ELR (cell line): ENCODE measurements at regions not wholly inside any gene's neighbourhood (a gene's known extent, or its start where the extent isn't known, plus 50 kb on each side); places are given as distances from the start of the nearest gene placed in this dataset.

Source experiments
- DNase-seq: peaks from one replicate; pipeline ENCODE4 v3.0.0-alpha.2; 2015; ENCODE audit warnings: low read depth

DNA sequence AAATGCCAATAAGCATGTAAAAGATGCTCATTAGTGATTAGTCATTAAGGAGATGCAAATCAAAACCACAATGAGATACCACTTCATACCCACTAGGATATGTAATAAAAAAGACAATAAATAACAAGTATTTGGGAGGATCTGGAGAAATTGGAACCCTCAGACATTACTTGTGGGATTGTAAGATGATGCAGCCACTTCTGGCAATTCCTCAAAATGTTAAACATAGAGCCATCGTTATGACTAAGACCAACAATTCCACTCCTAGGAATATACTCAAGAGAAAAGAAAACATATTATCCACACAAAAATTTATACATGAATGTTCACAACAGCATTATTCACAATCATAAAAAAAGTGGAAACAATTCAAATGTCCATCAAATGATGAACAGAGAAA, 336.2 kb upstream of the PMFBP1 start:
- peak; percentile 25 for DNase-seq

GRCh38 chr16:72502594-72503005, 330.6 kb upstream of the PMFBP1 start:
- DNase-seq, result no peak

DNA sequence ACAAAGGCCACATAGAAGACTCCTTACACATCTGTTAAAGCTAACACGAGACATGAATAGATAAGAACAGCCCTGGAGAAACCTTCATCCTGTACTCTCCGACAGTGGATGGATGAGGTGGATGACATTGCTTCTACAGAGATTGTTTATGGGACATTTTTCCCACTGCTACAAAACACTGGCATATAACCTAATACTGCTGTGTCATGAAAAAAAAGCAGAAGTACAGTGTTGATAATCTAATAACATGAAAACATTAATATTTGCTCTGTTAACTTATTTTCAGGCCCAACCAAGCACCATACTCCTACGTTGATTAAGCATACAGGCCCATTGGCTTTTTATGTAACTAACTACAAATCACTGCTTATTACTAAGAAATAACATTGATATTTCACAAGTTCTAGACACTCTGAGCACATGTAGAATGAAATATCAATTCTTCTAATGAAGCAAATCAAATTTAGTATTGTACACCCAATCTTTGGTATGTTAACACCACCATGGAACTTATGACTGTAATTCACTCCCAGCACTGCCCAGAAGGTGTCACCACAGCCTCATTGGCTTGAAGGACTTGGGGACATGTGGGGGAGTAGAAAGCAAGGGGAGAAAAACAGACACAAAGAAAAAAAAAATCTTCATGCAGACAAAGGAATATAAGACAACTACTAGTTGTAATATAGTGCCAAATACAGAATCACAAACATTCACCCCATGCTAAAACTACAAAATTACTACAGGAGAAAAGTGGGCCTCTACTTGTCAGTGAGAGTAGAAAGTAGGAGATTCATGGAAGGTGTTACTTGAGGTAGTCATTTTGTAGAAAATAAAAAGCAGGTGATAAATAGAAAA, 330.0 kb upstream of the PMFBP1 start:
- DNase-seq, result peak; percentile 75

DNA sequence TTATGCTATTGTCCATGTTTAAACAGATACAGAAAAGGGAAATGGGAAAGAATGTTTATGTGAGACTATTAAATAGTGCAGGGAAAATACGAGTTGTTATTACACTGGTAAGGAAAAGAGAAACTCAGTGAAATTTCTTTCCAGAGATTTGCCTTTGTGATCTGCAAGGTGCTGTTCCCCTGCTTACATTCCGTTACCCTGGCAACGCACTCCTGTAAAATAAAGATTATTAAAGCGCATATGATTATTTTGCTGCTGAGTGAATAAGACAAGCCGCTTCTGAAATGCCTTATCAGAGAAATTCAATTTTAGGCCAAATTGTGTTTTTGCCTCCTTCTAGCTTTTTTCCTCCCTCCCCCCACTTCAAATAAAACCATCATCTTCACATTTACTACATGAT, 328.6 kb upstream of the PMFBP1 start:
- no peak for DNase-seq

- peak; percentile 82 for DNase-seq
Measured at GRCh38 chr16:72493716-72494415, 321.9 kb upstream of the PMFBP1 start.

DNA sequence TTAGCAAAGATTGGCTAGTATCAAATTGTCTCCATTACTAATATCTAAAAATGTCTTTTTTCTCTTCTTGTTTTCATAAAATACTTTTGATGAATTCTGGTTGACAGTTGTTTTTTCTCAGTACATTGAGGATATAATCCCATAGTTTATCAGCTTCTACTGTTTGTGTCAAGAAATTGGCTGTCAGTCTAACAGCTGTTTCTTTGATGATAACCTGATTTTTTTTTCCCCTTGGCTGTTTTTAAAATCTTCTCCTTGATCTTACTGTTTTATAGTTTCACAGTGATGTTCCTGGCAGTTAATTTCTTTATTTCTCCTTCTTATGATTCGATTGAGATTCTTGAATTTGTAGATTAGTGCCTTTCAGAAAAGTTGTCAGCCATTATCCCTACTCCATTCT, 315.3 kb upstream of the PMFBP1 start:
- no peak for DNase-seq

- no peak for DNase-seq
Measured at GRCh38 chr16:72482695-72483094, 310.7 kb upstream of the PMFBP1 start.

DNA sequence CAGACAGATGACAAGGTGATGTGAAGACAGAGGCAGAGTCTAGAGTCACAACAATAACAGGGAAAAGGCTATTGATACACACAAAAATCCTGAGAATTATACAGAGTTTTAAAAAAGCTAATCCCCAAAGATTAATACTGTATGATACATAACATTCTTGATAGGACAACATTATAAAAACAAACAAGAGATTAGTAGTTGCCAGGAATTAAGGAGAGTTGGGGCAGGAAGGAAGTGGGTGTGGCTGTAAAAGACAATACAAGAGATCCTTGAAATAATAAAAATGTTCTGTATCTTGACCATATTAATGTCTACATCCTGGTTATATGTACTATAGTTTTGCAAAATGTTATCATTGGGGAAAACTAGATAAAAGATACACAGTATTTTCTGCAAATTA, 309.5 kb upstream of the PMFBP1 start:
- DNase-seq, result no peak

GRCh38 chr16:72480911-72481310, 309.0 kb upstream of the PMFBP1 start:
- DNase-seq, result no peak

DNA sequence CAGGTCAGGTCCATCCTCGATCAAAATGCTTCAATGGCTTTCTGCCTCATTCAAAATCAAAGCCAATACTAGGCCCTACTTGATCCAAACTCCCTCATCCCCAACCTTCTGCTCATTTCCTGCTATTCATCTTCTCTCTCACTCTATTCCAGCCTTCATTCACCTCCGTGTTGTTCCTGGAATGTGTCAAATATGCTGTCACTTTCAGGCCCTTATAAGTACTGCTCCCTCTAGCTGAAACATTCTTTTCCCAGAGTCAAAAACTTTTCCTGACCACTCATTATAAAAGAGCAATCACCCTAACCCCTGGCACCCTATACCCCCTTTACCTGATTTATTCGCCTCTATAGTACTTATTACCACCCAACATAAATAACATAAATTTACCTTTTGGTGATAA, 303.7 kb upstream of the PMFBP1 start:
- no peak for DNase-seq

DNA sequence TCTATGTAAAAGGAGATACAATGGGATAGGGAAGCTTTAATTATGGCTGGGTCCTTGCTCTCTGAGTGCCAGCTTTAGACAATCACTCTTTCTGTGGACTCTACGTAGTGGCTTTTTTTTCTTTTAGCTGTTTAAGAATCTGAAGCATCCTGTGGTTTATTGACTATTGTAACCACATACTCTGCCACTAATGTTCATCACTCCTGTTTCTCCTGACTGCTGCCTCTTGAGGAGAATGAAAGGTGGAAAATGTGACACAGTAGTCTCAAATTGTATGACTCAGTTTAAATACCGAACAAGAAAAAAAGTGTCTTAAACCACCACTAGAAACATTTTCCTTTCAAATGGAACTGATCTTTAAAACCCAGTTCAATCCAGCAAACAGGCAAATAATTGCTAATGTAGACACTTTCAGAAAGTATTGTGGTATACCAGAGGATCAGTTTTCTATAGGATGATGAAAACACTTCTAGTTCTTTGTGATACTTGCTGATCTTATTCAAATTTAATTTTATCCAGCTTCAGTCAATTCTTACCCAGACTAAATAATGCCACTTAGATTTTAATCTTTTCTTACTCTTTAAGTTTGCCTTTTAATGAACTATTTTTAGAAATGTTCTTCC, 302.7 kb upstream of the PMFBP1 start:
- DNase-seq, result peak; percentile 84

GRCh38 chr16:72473631-72474030, 301.7 kb upstream of the PMFBP1 start:
- DNase-seq, result no peak

- no peak for DNase-seq
Measured at GRCh38 chr16:72471317-72471924, 299.5 kb upstream of the PMFBP1 start.

DNA sequence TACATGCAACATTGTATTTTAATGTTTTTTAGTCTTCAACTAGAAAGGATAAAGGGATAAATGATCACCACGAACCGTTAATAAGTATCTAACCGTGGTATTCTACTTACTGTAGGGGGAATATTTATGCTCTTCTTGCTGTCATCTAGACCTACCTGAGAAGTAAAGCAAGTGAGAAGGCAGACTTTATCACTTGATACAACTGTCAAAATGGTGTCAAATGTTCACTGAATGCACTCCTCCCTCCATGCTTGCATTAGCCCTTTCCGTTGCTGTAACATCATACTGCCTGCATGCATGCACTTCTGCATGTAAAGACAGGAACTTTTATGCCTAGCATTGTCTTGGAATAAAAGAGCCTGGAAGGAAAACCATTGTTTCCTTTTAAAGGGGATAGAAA, 298.6 kb upstream of the PMFBP1 start:
- no peak for DNase-seq

GRCh38 chr16:72469932-72470331, 298.0 kb upstream of the PMFBP1 start:
- DNase-seq, result no peak

GRCh38 chr16:72468582-72468981, 296.6 kb upstream of the PMFBP1 start:
- peak; percentile 14 for DNase-seq

- peak; percentile 74 for DNase-seq
Measured at GRCh38 chr16:72467157-72467759, 295.3 kb upstream of the PMFBP1 start.

GRCh38 chr16:72464597-72465368, 292.8 kb upstream of the PMFBP1 start:
- DNase-seq, result no peak

DNA sequence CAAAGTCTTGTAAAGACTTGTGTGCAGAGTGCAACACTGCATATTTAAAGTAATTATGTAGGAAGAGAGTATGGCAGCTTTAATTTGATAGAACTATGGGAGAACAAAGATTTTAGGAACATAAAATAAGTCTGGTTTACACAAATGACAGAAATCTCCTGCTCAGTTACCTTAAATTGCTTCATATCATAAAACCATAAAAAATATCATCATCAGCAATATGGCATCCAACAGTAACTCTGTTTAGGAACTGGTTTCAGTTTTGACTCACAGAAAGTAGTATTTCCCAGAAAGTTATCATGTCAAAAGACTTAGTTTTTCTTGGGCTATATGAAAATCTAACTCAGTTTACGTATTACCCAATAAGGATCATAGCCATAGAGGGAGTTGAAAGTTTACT, 292.1 kb upstream of the PMFBP1 start:
- no peak for DNase-seq

DNA sequence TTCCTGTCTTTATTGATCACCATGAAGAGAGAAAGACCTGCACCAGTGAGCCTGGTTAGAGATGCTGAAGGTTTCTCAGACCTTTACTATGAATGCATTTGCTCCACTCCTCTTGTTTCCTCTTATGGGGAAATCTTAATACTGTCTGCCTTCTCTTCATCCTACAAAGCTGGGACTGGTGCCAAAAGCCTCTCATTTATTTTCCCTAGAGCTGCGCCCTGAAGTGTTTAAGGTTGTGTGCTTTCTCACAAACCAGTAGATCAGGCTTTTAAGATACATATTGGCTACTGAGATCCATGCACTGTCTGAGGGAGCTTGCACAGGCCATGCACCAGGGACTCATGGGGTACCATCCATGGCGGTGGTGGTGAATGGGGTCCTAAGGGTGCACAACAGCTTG, 286.1 kb upstream of the PMFBP1 start:
- DNase-seq, result no peak

DNA sequence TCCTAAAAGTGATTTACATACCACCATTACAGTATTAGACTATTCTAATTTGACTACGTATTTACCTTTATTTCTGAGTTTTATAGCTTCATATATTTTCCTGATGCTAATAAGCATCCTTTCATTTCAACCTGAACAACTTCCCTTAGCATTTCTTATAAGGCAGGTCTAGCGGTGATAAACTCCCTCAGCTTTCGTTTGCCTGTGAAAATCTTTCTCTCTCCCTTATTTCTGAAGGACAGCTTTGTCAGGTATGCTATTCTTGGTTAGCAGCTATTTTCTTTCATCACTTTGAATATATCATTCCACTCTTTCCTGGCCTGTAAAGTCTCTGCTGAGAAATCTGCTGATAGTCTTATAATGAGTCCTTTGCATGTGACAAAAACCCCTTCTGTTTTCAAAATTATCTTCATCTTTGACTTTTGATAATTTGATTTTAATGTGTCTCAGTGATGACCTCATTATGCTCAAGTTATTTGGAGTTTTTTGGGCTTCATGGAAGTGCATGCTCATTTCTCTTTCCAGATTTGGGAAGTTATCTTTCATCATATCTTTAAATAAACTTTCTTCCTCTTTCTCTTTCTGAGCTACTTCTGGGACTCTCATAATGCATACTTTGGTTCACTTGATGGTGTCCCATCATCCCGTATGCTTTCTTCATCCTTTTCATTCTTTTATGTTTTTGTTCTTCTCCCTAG, 285.4 kb upstream of the PMFBP1 start:
- DNase-seq, result no peak
